ENCODE measurements at regions not wholly inside any gene's neighbourhood (a gene's known extent, or its start where the extent isn't known, plus 50 kb on each side); places are given as distances from the start of the nearest gene placed in this dataset.

- DNase-seq (ENCODE audit: low spot score): no peak
- TF ChIP-seq, protein P1, sequence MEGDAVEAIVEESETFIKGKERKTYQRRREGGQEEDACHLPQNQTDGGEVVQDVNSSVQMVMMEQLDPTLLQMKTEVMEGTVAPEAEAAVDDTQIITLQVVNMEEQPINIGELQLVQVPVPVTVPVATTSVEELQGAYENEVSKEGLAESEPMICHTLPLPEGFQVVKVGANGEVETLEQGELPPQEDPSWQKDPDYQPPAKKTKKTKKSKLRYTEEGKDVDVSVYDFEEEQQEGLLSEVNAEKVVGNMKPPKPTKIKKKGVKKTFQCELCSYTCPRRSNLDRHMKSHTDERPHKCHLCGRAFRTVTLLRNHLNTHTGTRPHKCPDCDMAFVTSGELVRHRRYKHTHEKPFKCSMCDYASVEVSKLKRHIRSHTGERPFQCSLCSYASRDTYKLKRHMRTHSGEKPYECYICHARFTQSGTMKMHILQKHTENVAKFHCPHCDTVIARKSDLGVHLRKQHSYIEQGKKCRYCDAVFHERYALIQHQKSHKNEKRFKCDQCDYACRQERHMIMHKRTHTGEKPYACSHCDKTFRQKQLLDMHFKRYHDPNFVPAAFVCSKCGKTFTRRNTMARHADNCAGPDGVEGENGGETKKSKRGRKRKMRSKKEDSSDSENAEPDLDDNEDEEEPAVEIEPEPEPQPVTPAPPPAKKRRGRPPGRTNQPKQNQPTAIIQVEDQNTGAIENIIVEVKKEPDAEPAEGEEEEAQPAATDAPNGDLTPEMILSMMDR (IDR thresholded peaks at IDR 0.05; ENCODE audit: borderline replicate concordance, control extremely low read depth, extremely low read depth, insufficient read depth, missing control alignments): no peak
- in situ Hi-C loops (cut with MboI; ENCODE audit: low sequenced_read_pairs, unreplicated experiment): no loop called here
These were observed 122.9 kb upstream of the GRAMD2B start for GRCh38 chr5:126300293-126300692.

- TF ChIP-seq, protein P1 (IDR thresholded peaks at IDR 0.05; ENCODE audit: borderline replicate concordance, control extremely low read depth, extremely low read depth, insufficient read depth, missing control alignments): no peak
- in situ Hi-C loops (cut with MboI; ENCODE audit: low sequenced_read_pairs, unreplicated experiment): no loop called here
These were observed 122.2 kb upstream of the GRAMD2B start for GRCh38 chr5:126301056-126301455.

DNA sequence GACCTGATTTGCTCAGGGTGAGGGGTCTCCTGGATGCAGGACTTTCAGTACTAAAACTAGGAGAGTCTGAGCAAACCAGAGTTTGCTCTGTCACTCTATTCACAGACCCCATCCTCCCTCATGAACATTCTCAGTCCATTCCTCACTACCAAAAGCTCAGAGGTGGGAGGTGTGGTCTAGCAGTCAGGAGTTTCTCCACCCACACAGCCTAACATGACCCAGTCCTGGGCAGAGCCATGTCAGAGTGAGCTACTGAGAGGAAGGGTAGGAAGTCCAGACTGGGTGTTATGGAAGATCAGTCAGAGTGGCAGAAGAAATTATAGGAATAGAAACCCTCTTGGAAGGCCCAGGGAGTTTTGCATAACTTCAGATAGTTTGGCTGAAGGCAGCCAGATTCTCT lies 113.3 kb upstream of the GRAMD2B start:
- in situ Hi-C loops (cut with MboI; ENCODE audit: low sequenced_read_pairs, unreplicated experiment): no loop called here
- no peak for DNase-seq (ENCODE audit: low spot score)
- TF ChIP-seq, protein P1 (IDR thresholded peaks at IDR 0.05; ENCODE audit: borderline replicate concordance, control extremely low read depth, extremely low read depth, insufficient read depth, missing control alignments): no peak

More at GRCh38 chr5:126301056-126301455, 122.2 kb upstream of the GRAMD2B start:
- DNase-seq (ENCODE audit: low spot score): no peak

GRCh38 chr5:126311766-126312165 lies 111.4 kb upstream of the GRAMD2B start:
- in situ Hi-C loops (cut with MboI; ENCODE audit: low sequenced_read_pairs, unreplicated experiment): no loop called here
- DNase-seq (ENCODE audit: low spot score): no peak
- TF ChIP-seq, protein P1 (IDR thresholded peaks at IDR 0.05; ENCODE audit: borderline replicate concordance, control extremely low read depth, extremely low read depth, insufficient read depth, missing control alignments): no peak

DNA sequence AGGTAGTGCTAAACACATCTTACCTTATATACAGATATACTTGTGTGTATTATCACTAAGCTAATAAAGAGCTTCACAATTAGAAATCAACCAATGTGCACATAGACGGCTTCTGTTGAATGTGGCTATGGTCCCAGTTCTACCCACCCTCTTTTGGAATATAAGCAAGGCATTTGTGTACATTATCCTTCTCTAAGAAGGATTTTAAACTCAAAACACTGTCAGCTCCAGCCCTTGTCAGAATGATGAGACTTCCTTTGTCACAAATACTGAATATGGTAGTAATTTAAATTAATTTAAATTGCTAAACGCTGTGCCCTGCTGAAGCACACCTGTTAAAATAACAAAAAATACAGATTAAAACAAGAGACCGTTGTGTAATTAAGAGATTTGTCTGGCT lies 107.9 kb upstream of the GRAMD2B start:
- in situ Hi-C loops (cut with MboI; ENCODE audit: low sequenced_read_pairs, unreplicated experiment): no loop called here
- TF ChIP-seq, protein P1 (IDR thresholded peaks at IDR 0.05; ENCODE audit: borderline replicate concordance, control extremely low read depth, extremely low read depth, insufficient read depth, missing control alignments): no peak
- no peak for DNase-seq (ENCODE audit: low spot score)

DNA sequence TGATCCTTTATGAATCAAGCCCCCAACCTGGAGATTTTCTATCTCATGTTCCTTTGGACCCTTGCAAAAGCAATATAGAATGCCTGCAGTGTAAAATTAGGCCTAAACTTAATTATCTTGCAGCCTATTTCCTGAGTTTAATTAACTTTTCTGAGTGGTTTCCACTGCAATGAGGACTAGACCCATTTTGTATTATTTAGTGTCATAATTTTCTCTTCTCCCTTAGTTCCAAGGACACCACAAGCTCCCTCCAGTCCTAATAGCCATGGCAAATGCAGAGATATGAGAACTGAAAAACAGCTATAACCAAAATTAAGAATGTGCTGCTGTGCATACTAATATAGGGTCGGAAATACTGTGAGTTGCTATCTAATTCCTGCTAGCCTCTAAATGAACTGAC lies 90.9 kb upstream of the GRAMD2B start:
- TF ChIP-seq, protein P1 (IDR thresholded peaks at IDR 0.05; ENCODE audit: borderline replicate concordance, control extremely low read depth, extremely low read depth, insufficient read depth, missing control alignments): no peak
- in situ Hi-C loops (cut with MboI; ENCODE audit: low sequenced_read_pairs, unreplicated experiment): loop anchor here (25.0 kb wide), 1 partner anchor 480 kb away; no protein-coding TSS in a partner anchor

DNA sequence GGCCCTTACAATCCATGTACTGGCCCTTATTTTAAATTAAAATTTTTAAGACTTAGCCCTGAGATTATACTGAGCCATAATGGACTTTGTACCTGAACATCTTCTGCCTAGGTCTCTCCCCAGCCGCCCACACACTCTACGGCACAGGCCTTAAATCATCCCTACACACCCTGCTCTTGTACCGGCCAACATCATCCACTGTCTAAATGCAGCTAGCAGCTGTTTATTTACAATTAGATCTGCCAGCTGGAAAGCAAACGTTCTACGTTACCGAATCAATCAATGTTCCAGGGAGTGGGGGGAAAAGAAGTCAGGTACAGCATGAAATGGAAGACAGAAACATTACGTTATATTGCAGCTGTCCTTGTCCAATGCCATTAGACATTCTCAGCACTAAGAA lies 88.4 kb upstream of the GRAMD2B start:
- in situ Hi-C loops (cut with MboI; ENCODE audit: low sequenced_read_pairs, unreplicated experiment): loop anchor here (25.0 kb wide), 1 partner anchor 478 kb away; no protein-coding TSS in a partner anchor
- TF ChIP-seq, protein P1 (IDR thresholded peaks at IDR 0.05; ENCODE audit: borderline replicate concordance, control extremely low read depth, extremely low read depth, insufficient read depth, missing control alignments): no peak
- no peak for DNase-seq (ENCODE audit: low spot score)

More for the DNA sequence above, 90.9 kb upstream of the GRAMD2B start:
- DNase-seq (ENCODE audit: low spot score): no peak

Measured in GM13976 (cell line).